Left lung (tissue), 4 donors: ENCODE measurements at regions not wholly inside any gene's neighbourhood (a gene's known extent, or its start where the extent isn't known, plus 50 kb on each side); places are given as distances from the start of the nearest gene placed in this dataset.

ENCODE experiments used
- ATAC-seq: fragments of 200-7000 bp; cut with Tn5 transposase; one replicate; pipeline ENCODE4 v1.9.1; 2020; ENCODE audit warnings: moderate library complexity
- DNase-seq, 4 donors: peaks; one replicate each; pipeline ENCODE4 v3.0.0-alpha.2; 2013 to 2020
- H3K27ac ChIP-seq, 2 donors: fragments of 200-600 bp; sonication (generic) in 1 of 2; one replicate each; pipeline versions ENCODE4 v1.5.0 to v1.8.0; 2020 to 2021
- H3K27me3 ChIP-seq, 2 donors: fragments of 200-600 bp; sonication (generic) in 1 of 2; one replicate each; pipeline versions ENCODE4 v1.5.0 to v1.8.0; 2020 to 2021
- H3K36me3 ChIP-seq, 2 donors: fragments of 200-600 bp; sonication (generic) in 1 of 2; one replicate each; pipeline versions ENCODE4 v1.5.0 to v1.8.0; 2020 to 2021
- H3K4me1 ChIP-seq, 2 donors: fragments of 200-600 bp; one replicate each; pipeline ENCODE4 v1.8.0; 2021
- H3K4me3 ChIP-seq, 2 donors: fragments of 200-600 bp; sonication (generic) in 1 of 2; one replicate each; pipeline versions ENCODE4 v1.5.0 to v1.8.0; 2020 to 2021; ENCODE audit warnings: mild to moderate bottlenecking in 1 of 2
- H3K9me3 ChIP-seq, 2 donors: fragments of 200-600 bp; sonication (generic) in 1 of 2; one replicate each; pipeline versions ENCODE4 v1.5.0 to v1.8.0; 2020 to 2021
- intact Hi-C, 2 donors: fragments of 100-400 bp; cut with DNase I; formaldehyde crosslinking; loops; one replicate each; pipeline versions ENCODE4 v1.11.2 to v1.14.2; 2022
- TF ChIP-seq, protein P1 (sequence below), 2 donors: fragments of 200-600 bp; sonication (generic) in 1 of 2; IDR thresholded peaks; one replicate each; pipeline versions ENCODE4 v1.5.0 to v1.8.0; 2021; ENCODE audit warnings: antibody characterized with exemption in 2 of 2
- donor health status: DM: no; HTN: yes; CAD: no.
- donor health status: DM: no; HTN: no; CAD: no.

DNA sequence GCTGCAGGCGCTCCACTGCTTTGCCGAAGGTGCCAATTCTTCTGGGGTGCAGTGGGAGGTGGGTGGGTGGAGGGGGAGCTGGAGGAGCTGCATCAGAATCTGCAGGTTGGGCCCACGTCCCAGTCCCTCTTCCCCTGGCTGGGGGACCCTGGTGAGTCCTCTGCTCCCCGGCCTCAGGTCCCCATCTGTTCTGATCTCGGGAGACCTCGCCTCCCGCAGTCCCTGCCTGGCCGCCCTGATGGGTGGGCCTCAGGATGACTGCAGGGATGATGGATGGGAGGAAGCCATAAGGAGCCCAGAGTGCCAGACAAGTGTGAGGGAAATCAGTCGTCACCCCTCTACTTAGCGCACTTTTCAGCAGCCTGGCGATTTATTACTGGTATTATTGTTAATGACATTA, 89.3 kb upstream of the PCBD1 start:
- H3K9me3 ChIP-seq = no peaks in the 10 kb centered on the region
- ATAC-seq = no peak
- TF ChIP-seq, protein P1, sequence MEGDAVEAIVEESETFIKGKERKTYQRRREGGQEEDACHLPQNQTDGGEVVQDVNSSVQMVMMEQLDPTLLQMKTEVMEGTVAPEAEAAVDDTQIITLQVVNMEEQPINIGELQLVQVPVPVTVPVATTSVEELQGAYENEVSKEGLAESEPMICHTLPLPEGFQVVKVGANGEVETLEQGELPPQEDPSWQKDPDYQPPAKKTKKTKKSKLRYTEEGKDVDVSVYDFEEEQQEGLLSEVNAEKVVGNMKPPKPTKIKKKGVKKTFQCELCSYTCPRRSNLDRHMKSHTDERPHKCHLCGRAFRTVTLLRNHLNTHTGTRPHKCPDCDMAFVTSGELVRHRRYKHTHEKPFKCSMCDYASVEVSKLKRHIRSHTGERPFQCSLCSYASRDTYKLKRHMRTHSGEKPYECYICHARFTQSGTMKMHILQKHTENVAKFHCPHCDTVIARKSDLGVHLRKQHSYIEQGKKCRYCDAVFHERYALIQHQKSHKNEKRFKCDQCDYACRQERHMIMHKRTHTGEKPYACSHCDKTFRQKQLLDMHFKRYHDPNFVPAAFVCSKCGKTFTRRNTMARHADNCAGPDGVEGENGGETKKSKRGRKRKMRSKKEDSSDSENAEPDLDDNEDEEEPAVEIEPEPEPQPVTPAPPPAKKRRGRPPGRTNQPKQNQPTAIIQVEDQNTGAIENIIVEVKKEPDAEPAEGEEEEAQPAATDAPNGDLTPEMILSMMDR (IDR thresholded peaks at IDR 0.05) = no peak
- peaks cover 0 to 21% of the 10 kb centered on the region in 2 donors for H3K27me3 ChIP-seq
- H3K36me3 ChIP-seq = no peaks in the 10 kb centered on the region
- H3K4me1 ChIP-seq = no peaks in the 10 kb centered on the region
- H3K27ac ChIP-seq = no peak overlapping the region
- peak in 1 of 4 donors; percentile 68 for DNase-seq
- no peak overlapping the region for H3K4me3 ChIP-seq
- intact Hi-C loops = no loop called here

- no peaks in the 10 kb centered on the region for H3K36me3 ChIP-seq
- no peaks in the 10 kb centered on the region for H3K9me3 ChIP-seq
- no peak for ATAC-seq
- peaks cover 0 to 21% of the 10 kb centered on the region in 2 donors for H3K27me3 ChIP-seq
- H3K27ac ChIP-seq = no peak overlapping the region
- TF ChIP-seq, protein P1 (IDR thresholded peaks at IDR 0.05) = no peak
- intact Hi-C loops = no loop called here
- H3K4me3 ChIP-seq = no peak overlapping the region
- DNase-seq = no peak
- no peaks in the 10 kb centered on the region for H3K4me1 ChIP-seq
Measured at GRCh38 chr10:70978181-70978580, 89.8 kb upstream of the PCBD1 start.

DNA sequence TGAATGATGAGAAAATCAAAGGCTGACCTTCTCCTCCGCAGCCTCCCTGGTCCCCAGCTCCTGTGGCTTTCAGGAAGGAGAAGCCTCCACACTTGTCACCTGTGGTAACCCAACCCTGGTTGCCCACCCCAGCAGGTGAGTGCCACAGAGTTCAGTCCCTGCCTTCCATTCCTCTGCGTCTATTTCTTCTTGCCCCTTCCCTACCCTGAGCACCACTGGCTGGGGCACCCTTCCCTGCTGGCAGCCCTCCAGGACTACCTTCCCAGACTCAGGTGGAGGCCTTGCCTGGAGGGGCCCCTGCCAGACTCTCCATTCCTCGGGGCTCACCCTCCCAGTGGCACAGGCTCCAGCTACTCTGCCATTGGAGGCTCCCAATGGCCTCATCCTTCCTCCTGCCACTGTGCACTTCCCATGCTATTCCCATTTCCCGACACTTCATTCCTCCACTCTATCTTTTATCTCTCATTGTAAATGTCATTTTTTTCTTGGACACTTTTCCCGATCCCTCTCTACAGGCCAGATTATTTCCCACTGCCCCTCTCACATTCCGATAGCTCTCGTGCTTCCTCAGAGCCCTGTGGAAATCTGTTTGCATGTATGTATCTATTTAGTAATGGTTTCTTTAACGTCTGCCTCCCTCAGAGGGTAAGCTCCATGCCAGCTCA, 90.6 kb upstream of the PCBD1 start:
- Histone ChIP-seq H3K9me3 (no peaks in the 10 kb centered on the region), H3K27me3 (peaks cover 0 to 17% of the 10 kb centered on the region in 2 donors), H3K36me3 (no peaks in the 10 kb centered on the region), H3K4me1 (no peaks in the 10 kb centered on the region), H3K27ac (no peak overlapping the region), H3K4me3 (no peak overlapping the region)
- ATAC-seq = no peak
- intact Hi-C loops = no loop called here
- TF ChIP-seq, protein P1 (IDR thresholded peaks at IDR 0.05) = no peak
- DNase-seq = peak in 1 of 4 donors; percentile 11

DNA sequence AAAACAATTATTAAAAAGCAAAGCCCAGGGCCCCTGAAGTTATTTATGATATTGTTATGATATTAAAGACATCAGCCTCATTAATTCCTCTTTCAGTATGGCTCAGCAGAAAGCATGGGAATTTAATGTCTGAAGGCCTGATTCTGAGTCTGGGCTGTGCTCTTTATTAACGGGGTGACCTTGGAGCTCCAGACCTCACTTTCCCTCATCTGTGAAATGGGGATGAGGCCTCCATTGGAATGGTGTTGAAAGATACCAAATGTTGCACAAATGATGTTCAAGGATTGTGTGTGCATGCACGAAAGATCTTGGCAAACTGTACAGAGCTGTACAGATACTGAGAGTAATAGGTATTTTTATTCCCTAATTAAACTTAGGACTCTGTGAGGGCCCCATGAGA, 92.3 kb upstream of the PCBD1 start:
- ATAC-seq (no peak), DNase-seq (no peak)
- intact Hi-C loops = no loop called here
- TF ChIP-seq, protein P1 (IDR thresholded peaks at IDR 0.05) = no peak
- Histone ChIP-seq H3K27me3 (peaks cover 0 to 9% of the 10 kb centered on the region in 2 donors), H3K9me3 (no peaks in the 10 kb centered on the region), H3K36me3 (no peaks in the 10 kb centered on the region), H3K27ac (no peak overlapping the region), H3K4me3 (no peak overlapping the region), H3K4me1 (no peaks in the 10 kb centered on the region)

- peak in 1 of 4 donors; percentile 70 for DNase-seq
- Histone ChIP-seq H3K4me3 (no peak overlapping the region), H3K36me3 (no peaks in the 10 kb centered on the region), H3K4me1 (no peaks in the 10 kb centered on the region), H3K27me3 (peaks cover 0 to 9% of the 10 kb centered on the region in 2 donors), H3K9me3 (no peaks in the 10 kb centered on the region), H3K27ac (no peak overlapping the region)
- intact Hi-C loops = no loop called here
- TF ChIP-seq, protein P1 (IDR thresholded peaks at IDR 0.05) = no peak
- no peak for ATAC-seq
Measured at GRCh38 chr10:70981171-70981836, 92.9 kb upstream of the PCBD1 start.
